ENCODE measurements at regions not wholly inside any gene's neighbourhood (a gene's known extent, or its start where the extent isn't known, plus 50 kb on each side); places are given as distances from the start of the nearest gene placed in this dataset.

GRCh38 chr3:171959532-171960089 lies 79.8 kb upstream of the FNDC3B start:
- no peak for TF ChIP-seq CTCF (IDR thresholded peaks at IDR 0.05)
- no peak for TF ChIP-seq POLR2A (IDR thresholded peaks at IDR 0.05)
- no peak for TF ChIP-seq POLR2AphosphoS5 (IDR thresholded peaks at IDR 0.05)
- no peak for TF ChIP-seq EP300 (IDR thresholded peaks at IDR 0.05)
